ENCODE measurements at regions not wholly inside any gene's neighbourhood (a gene's known extent, or its start where the extent isn't known, plus 50 kb on each side); places are given as distances from the start of the nearest gene placed in this dataset.
A peak's percentile ranks its signal among the peaks of the same experiment; 100 is the strongest.

- Mint-ChIP-seq H3K4me3 (no peak overlapping the region), H3K4me1 (peaks cover 5% of the 10 kb centered on the region), H3K9me3 (no peaks in the 10 kb centered on the region), H3K27me3 (ENCODE audit: low read depth in 3 of 3) (peaks cover 5 to 16% (median 12%) of the 10 kb centered on the region in 3 donors), H3K27ac (peak overlapping the region in 2 of 7 donors; percentile 25 to 55), H3K36me3 (no peaks in the 10 kb centered on the region)
- 91% methylated on average over 20 of the region's 32 CpGs for WGBS (ENCODE audit: insufficient coverage)
- H3K9ac ChIP-seq (ENCODE audit: insufficient read depth, low read length, poor library complexity, severe bottlenecking), result no peak overlapping the region
- no peak overlapping the region for H3K4me3 ChIP-seq (replicated peaks in 1 of 3; ENCODE audit: low read depth in 2 of 3, low read length in 3 of 3)
- no peaks in the 10 kb centered on the region for H4K20me1 ChIP-seq (ENCODE audit: insufficient read depth, low read length)
- H3K36me3 ChIP-seq (replicated peaks in 1 of 2; ENCODE audit: control insufficient read depth in 1 of 2, insufficient read depth in 2 of 2, low read length in 2 of 2), result no peaks in the 10 kb centered on the region
- peaks cover 0 to 6% of the 10 kb centered on the region in 2 donors for H3K4me1 ChIP-seq (ENCODE audit: control insufficient read depth in 1 of 2, insufficient read depth in 2 of 2, low read length in 2 of 2)
- H3K79me2 ChIP-seq (ENCODE audit: insufficient read depth, low read length), result no peaks in the 10 kb centered on the region
- H3K27me3 ChIP-seq (ENCODE audit: control insufficient read depth in 2 of 2, insufficient read depth in 2 of 2, low read length in 2 of 2), result no peaks in the 10 kb centered on the region
- TF ChIP-seq CTCF (IDR thresholded peaks at IDR 0.05), result no peak
- no peak overlapping the region for H3K4me2 ChIP-seq (replicated peaks; ENCODE audit: extremely low read depth, low read length, poor library complexity, severe bottlenecking)
- no peaks in the 10 kb centered on the region for H3K9me3 ChIP-seq (replicated peaks in 1 of 2; ENCODE audit: control insufficient read depth in 1 of 2, insufficient read depth in 1 of 2, low read length in 2 of 2)
- peak overlapping the region; percentile 50 for H2AFZ ChIP-seq (ENCODE audit: insufficient read depth, low read depth, low read length, poor library complexity, severe bottlenecking)
- DNase-seq, result no peak
- intact Hi-C loops (cut with micrococcal nuclease), result loop anchor here (5.0 kb wide), 1 partner anchor 638 kb away; no protein-coding TSS in a partner anchor
- H3K27ac ChIP-seq (ENCODE audit: low read depth in 1 of 2, low read length in 2 of 2), result no peak overlapping the region
Observed at GRCh38 chr10:44309939-44310761, 74.7 kb downstream of the CXCL12 start.

GRCh38 chr10:44309361-44309760 is 75.5 kb downstream of the CXCL12 start:
- Mint-ChIP-seq H3K4me1 (peaks cover 5% of the 10 kb centered on the region), H3K4me3 (no peak overlapping the region), H3K36me3 (no peaks in the 10 kb centered on the region), H3K27me3 (ENCODE audit: low read depth in 3 of 3) (peaks cover 5 to 16% (median 10%) of the 10 kb centered on the region in 3 donors), H3K27ac (no peak overlapping the region), H3K9me3 (no peaks in the 10 kb centered on the region)
- DNase-seq, result no peak
- Histone ChIP-seq H3K9me3 (replicated peaks in 1 of 2; ENCODE audit: control insufficient read depth in 1 of 2, insufficient read depth in 1 of 2, low read length in 2 of 2) (no peaks in the 10 kb centered on the region), H3K4me1 (ENCODE audit: control insufficient read depth in 1 of 2, insufficient read depth in 2 of 2, low read length in 2 of 2) (peaks cover 0 to 6% of the 10 kb centered on the region in 2 donors), H3K79me2 (ENCODE audit: insufficient read depth, low read length) (no peaks in the 10 kb centered on the region), H3K27ac (ENCODE audit: low read depth in 1 of 2, low read length in 2 of 2) (no peak overlapping the region), H4K20me1 (ENCODE audit: insufficient read depth, low read length) (no peaks in the 10 kb centered on the region), H3K9ac (ENCODE audit: insufficient read depth, low read length, poor library complexity, severe bottlenecking) (no peak overlapping the region), H3K27me3 (ENCODE audit: control insufficient read depth in 2 of 2, insufficient read depth in 2 of 2, low read length in 2 of 2) (no peaks in the 10 kb centered on the region), H3K4me2 (replicated peaks; ENCODE audit: extremely low read depth, low read length, poor library complexity, severe bottlenecking) (no peak overlapping the region), H2AFZ (ENCODE audit: insufficient read depth, low read depth, low read length, poor library complexity, severe bottlenecking) (no peak overlapping the region), H3K4me3 (replicated peaks in 1 of 3; ENCODE audit: low read depth in 2 of 3, low read length in 3 of 3) (no peak overlapping the region), H3K36me3 (replicated peaks in 1 of 2; ENCODE audit: control insufficient read depth in 1 of 2, insufficient read depth in 2 of 2, low read length in 2 of 2) (no peaks in the 10 kb centered on the region)
- no peak for TF ChIP-seq CTCF (IDR thresholded peaks at IDR 0.05)
- intact Hi-C loops (cut with micrococcal nuclease), result no loop called here
- WGBS (ENCODE audit: insufficient coverage), result 58% methylated on average over 3 of the region's 4 CpGs
